Stimulated activated CD8-positive, alpha-beta memory T cell treated with anti-CD3 and anti-CD28 coated beads, Interleukin-4, amount 100 ng/mL, for 24 hours (primary cell): ENCODE measurements at regions not wholly inside any gene's neighbourhood (a gene's known extent, or its start where the extent isn't known, plus 50 kb on each side); places are given as distances from the start of the nearest gene placed in this dataset.
"Not testable (repeated sequence)": the region's sequence is repeated elsewhere in the genome, so short reads cannot be mapped to it uniquely, and the experiment has no call there.

Experiments
- DNase-seq: peaks from one replicate; pipeline ENCODE4 v3.0.0-alpha.2; 2020; ENCODE audit warnings: low read depth

GRCh38 chrX:65879977-65880799 lies 159.7 kb downstream of the VSIG4 start:
- no peak for DNase-seq

GRCh38 chrX:65878456-65878855 lies 161.4 kb downstream of the VSIG4 start:
- no peak for DNase-seq

GRCh38 chrX:65877953-65878352 lies 161.9 kb downstream of the VSIG4 start:
- DNase-seq = no peak

GRCh38 chrX:65875614-65876013 lies 164.3 kb downstream of the VSIG4 start:
- DNase-seq = not testable (repeated sequence)

- DNase-seq = no peak
These were observed 165.1 kb downstream of the VSIG4 start for GRCh38 chrX:65874765-65875164.

- no peak for DNase-seq
These were observed 165.8 kb downstream of the VSIG4 start for GRCh38 chrX:65874110-65874509.

- no peak for DNase-seq
These were observed 166.5 kb downstream of the VSIG4 start for GRCh38 chrX:65873385-65873784.

- DNase-seq = no peak
These were observed 168.1 kb downstream of the VSIG4 start for GRCh38 chrX:65871671-65872311.

- not testable (repeated sequence) for DNase-seq
These were observed 169.3 kb downstream of the VSIG4 start for GRCh38 chrX:65870544-65870943.

- DNase-seq = no peak
These were observed 173.1 kb downstream of the VSIG4 start for GRCh38 chrX:65866773-65867172.

- DNase-seq = no peak
These were observed 173.7 kb downstream of the VSIG4 start for GRCh38 chrX:65866146-65866545.

GRCh38 chrX:65862638-65863037 lies 177.2 kb downstream of the VSIG4 start:
- no peak for DNase-seq

GRCh38 chrX:65859299-65859698 lies 180.6 kb downstream of the VSIG4 start:
- no peak for DNase-seq

GRCh38 chrX:65854437-65854836 lies 185.4 kb downstream of the VSIG4 start:
- not testable (repeated sequence) for DNase-seq

GRCh38 chrX:65851306-65851705 lies 183.9 kb downstream of the MSN start:
- not testable (repeated sequence) for DNase-seq

GRCh38 chrX:65850821-65851220 lies 183.4 kb downstream of the MSN start:
- DNase-seq = not testable (repeated sequence)

- DNase-seq = no peak
These were observed 179.5 kb downstream of the MSN start for GRCh38 chrX:65846974-65847373.

GRCh38 chrX:65841263-65841662 lies 173.8 kb downstream of the MSN start:
- no peak for DNase-seq

- DNase-seq = no peak
These were observed 171.2 kb downstream of the MSN start for GRCh38 chrX:65838674-65839073.

GRCh38 chrX:65837875-65838549 lies 170.6 kb downstream of the MSN start:
- no peak for DNase-seq

- DNase-seq = no peak
These were observed 163.8 kb downstream of the MSN start for GRCh38 chrX:65831268-65831667.

- no peak for DNase-seq
These were observed 161.1 kb downstream of the MSN start for GRCh38 chrX:65828599-65828998.

GRCh38 chrX:65825226-65825625 lies 157.8 kb downstream of the MSN start:
- not testable (repeated sequence) for DNase-seq
